IMR-90 (cell line): ENCODE measurements at regions not wholly inside any gene's neighbourhood (a gene's known extent, or its start where the extent isn't known, plus 50 kb on each side); places are given as distances from the start of the nearest gene placed in this dataset.

ENCODE experiments used
- ATAC-seq: fragments of 200-7000 bp; cut with Tn5 transposase; 2 replicates; pipeline ENCODE4 v1.9.1; 2020; ENCODE audit warnings: low read depth, mild to moderate bottlenecking, moderate library complexity
- BruUV-seq: library from RNA; stranded (reverse); fragments of 400-500 nt; replicated peaks from 2 replicates; lab custom pipeline; 2021; lab: Mats Ljungman, UMichigan
- CTCF ChIA-PET: fragments of 300-600 bp; formaldehyde crosslinking; extraction: SDS; loops from one replicate; lab custom pipeline; 2021; ENCODE audit warnings: antibody characterized with exemption; lab: Yijun Ruan, JAX
- POLR2A ChIA-PET: fragments of 300-600 bp; sonication (Branson Sonifier 250); formaldehyde crosslinking; loops from one replicate; lab custom pipeline; 2022; ENCODE audit warnings: antibody characterized with exemption; ENCODE audit not compliant: unreplicated experiment; lab: Charles Lee
- DNase-seq: peaks from one replicate; pipeline ENCODE4 v3.0.0; 2013
- H2AFZ ChIP-seq: replicated peaks from 2 replicates; pipeline ENCODE3; 2013; ENCODE audit warnings: low read length, mild to moderate bottlenecking; ENCODE audit not compliant: poor library complexity
- H2AK5ac ChIP-seq: 2 replicates; pipeline ENCODE4 v1.6.1; 2013; ENCODE audit warnings: low read depth, low read length, inconsistent platforms
- H2AK9ac ChIP-seq: replicated peaks from 2 replicates; pipeline ENCODE3; 2013; ENCODE audit warnings: mild to moderate bottlenecking, low read depth, low read length, moderate library complexity; ENCODE audit not compliant: poor library complexity
- H2BK120ac ChIP-seq: 2 replicates; pipeline ENCODE4 v1.6.1; 2013; ENCODE audit warnings: low read depth, low read length, inconsistent platforms
- H2BK15ac ChIP-seq: 3 replicates; pipeline ENCODE4 v1.6.1; 2013; ENCODE audit warnings: low read depth, low read length, inconsistent platforms
- H2BK20ac ChIP-seq: 2 replicates; pipeline ENCODE4 v1.6.1; 2013; ENCODE audit warnings: low read depth, mild to moderate bottlenecking, inconsistent platforms, low read length, moderate library complexity
- H2BK5ac ChIP-seq: 2 replicates; pipeline ENCODE4 v1.6.1; 2013; ENCODE audit warnings: mild to moderate bottlenecking, low read depth, low read length, inconsistent platforms; ENCODE audit not compliant: poor library complexity, severe bottlenecking
- H3K14ac ChIP-seq: replicated peaks from 2 replicates; pipeline ENCODE4 v1.6.1; 2013; ENCODE audit warnings: low read depth, low read length, inconsistent platforms
- H3K18ac ChIP-seq: 2 replicates; pipeline ENCODE4 v1.6.1; 2013; ENCODE audit warnings: low read depth, low read length, control low read depth
- H3K23ac ChIP-seq: 2 replicates; pipeline ENCODE4 v1.6.1; 2013; ENCODE audit warnings: low read depth, low read length, inconsistent platforms
- H3K27ac ChIP-seq: 2 replicates; pipeline ENCODE4 v1.5.1; 2013; ENCODE audit warnings: mild to moderate bottlenecking, control low read depth, low read length; ENCODE audit not compliant: insufficient read depth
- H3K27me3 ChIP-seq: 2 replicates; pipeline ENCODE4 v1.6.1; 2013; ENCODE audit warnings: low read length; ENCODE audit not compliant: control insufficient read depth, insufficient read depth
- H3K36me3 ChIP-seq: 2 replicates; pipeline ENCODE4 v1.6.1; 2013; ENCODE audit warnings: low read length, mixed read lengths; ENCODE audit not compliant: control insufficient read depth, insufficient read depth
- H3K4ac ChIP-seq: 2 replicates; pipeline ENCODE4 v1.6.1; 2013; ENCODE audit warnings: low read depth, low read length, inconsistent platforms
- H3K4me1 ChIP-seq: 2 replicates; pipeline ENCODE4 v1.6.1; 2013; ENCODE audit warnings: low read length, mixed read lengths; ENCODE audit not compliant: control insufficient read depth, insufficient read depth
- H3K4me2 ChIP-seq: 2 replicates; pipeline ENCODE4 v1.6.1; 2013; ENCODE audit warnings: low read depth, mild to moderate bottlenecking, control low read depth, low read length, moderate library complexity
- H3K4me3 ChIP-seq: 2 replicates; pipeline ENCODE4 v1.5.1; 2013; ENCODE audit warnings: low read depth, mild to moderate bottlenecking, control low read depth, low read length, moderate library complexity; ENCODE audit not compliant: insufficient read depth
- H3K56ac ChIP-seq: 2 replicates; pipeline ENCODE4 v1.6.1; 2013; ENCODE audit warnings: low read length, inconsistent platforms; ENCODE audit not compliant: insufficient read depth; ENCODE audit errors: extremely low read depth
- H3K79me1 ChIP-seq, 2 experiments: 2 replicates each; pipeline ENCODE4 v1.6.1; 2013; ENCODE audit warnings: low read length in 2 of 2, inconsistent platforms in 1 of 2, low read depth in 1 of 2
- H3K9ac ChIP-seq: 2 replicates; pipeline ENCODE4 v1.6.1; 2013; ENCODE audit warnings: low read depth, low read length, control low read depth
- H3K9me1 ChIP-seq: 2 replicates; pipeline ENCODE4 v1.6.1; 2013; ENCODE audit warnings: low read length, inconsistent platforms; ENCODE audit not compliant: insufficient read depth
- H3K9me3 ChIP-seq: 2 replicates; pipeline ENCODE4 v1.6.1; 2013; ENCODE audit warnings: low read length; ENCODE audit not compliant: control insufficient read depth, insufficient read depth
- H4K20me1 ChIP-seq: 2 replicates; pipeline ENCODE4 v1.6.1; 2013; ENCODE audit warnings: low read length, inconsistent platforms; ENCODE audit not compliant: insufficient read depth
- H4K5ac ChIP-seq: 2 replicates; pipeline ENCODE4 v1.6.1; 2013; ENCODE audit warnings: mild to moderate bottlenecking, low read depth, low read length, control low read depth
- H4K8ac ChIP-seq, 2 experiments: 2 replicates each; pipeline ENCODE4 v1.6.1; 2013; ENCODE audit warnings: low read depth in 2 of 2, low read length in 2 of 2, control low read depth in 1 of 2, inconsistent platforms in 1 of 2
- H4K91ac ChIP-seq: 2 replicates; pipeline ENCODE4 v1.6.1; 2013; ENCODE audit warnings: low read depth, low read length, inconsistent platforms; ENCODE audit not compliant: insufficient read depth
- BHLHE40 ChIP-seq: fragments of 150-350 bp; IDR thresholded peaks from 2 replicates; pipeline ENCODE4 v1.6.1; 2016; ENCODE audit warnings: mild to moderate bottlenecking, low read depth, low read length
- ELK1 ChIP-seq: fragments of 150-350 bp; IDR thresholded peaks from 2 replicates; pipeline ENCODE4 v1.6.1; 2016; ENCODE audit warnings: low read depth, mild to moderate bottlenecking, low read length, moderate library complexity, borderline replicate concordance
- NFE2L2 ChIP-seq: fragments of 150-350 bp; IDR thresholded peaks from 2 replicates; pipeline ENCODE4 v1.6.1; 2016; ENCODE audit warnings: low read depth, mild to moderate bottlenecking, low read length
- RCOR1 ChIP-seq: IDR thresholded peaks from 2 replicates; pipeline ENCODE4 v1.6.1; 2012; ENCODE audit warnings: mild to moderate bottlenecking, low read length, improper control_type of control experiment; ENCODE audit not compliant: insufficient replicate concordance
- RFX5 ChIP-seq: IDR thresholded peaks from 2 replicates; pipeline ENCODE4 v1.8.0; 2012; ENCODE audit warnings: low read depth, mild to moderate bottlenecking, low read length, moderate library complexity
- USF2 ChIP-seq: fragments of 150-350 bp; IDR thresholded peaks from 2 replicates; pipeline ENCODE4 v1.6.1; 2017; ENCODE audit warnings: mild to moderate bottlenecking, antibody characterized with exemption, low read length, low read depth
- WGBS, 2 experiments: methylation state at CpG; one replicate each; pipeline versions ENCODE4 v1.1.5 to v1.1.7; 2013; ENCODE audit warnings: missing lambda C conversion rate in 2 of 2; ENCODE audit not compliant: insufficient read length in 1 of 2; ENCODE audit errors: extremely low coverage in 2 of 2; 5-methylcytosine and 5-hydroxymethylcytosine counted together
- dilution Hi-C: fragments of 300-500 bp; cut with HindIII; formaldehyde crosslinking; loops from one replicate; pipeline ENCODE4 v1.14.3; 2018; ENCODE audit warnings: low sequenced_read_pairs; ENCODE audit not compliant: unreplicated experiment
- in situ Hi-C: fragments of 300-500 bp; cut with MboI; formaldehyde crosslinking; loops from 3 replicates; pipeline ENCODE4 v1.14.3; 2019; ENCODE audit warnings: low sequenced_read_pairs, inconsistent platforms, mixed read lengths
- intact Hi-C: fragments of 100-400 bp; cut with micrococcal nuclease; formaldehyde crosslinking; loops from 2 replicates; pipeline ENCODE4 v1.10.0; 2022

GRCh38 chr2:139967665-139968064, 1187.5 kb upstream of the NXPH2 start:
- Histone ChIP-seq H3K9me3 (peaks cover 22% of the 10 kb centered on the region), H4K91ac (no peak overlapping the region), H4K20me1 (no peaks in the 10 kb centered on the region), H3K4me2 (no peak overlapping the region), H2BK20ac (no peak overlapping the region), H2AFZ (no peak overlapping the region), H3K4me1 (no peaks in the 10 kb centered on the region), H3K56ac (no peak overlapping the region), H2AK5ac (no peak overlapping the region), H3K79me1 (no peaks in the 10 kb centered on the region), H2BK5ac (no peak overlapping the region), H2BK120ac (no peak overlapping the region), H4K8ac (no peak overlapping the region), H3K4me3 (no peak overlapping the region), H3K9ac (no peak overlapping the region), H3K27me3 (no peaks in the 10 kb centered on the region), H3K18ac (no peak overlapping the region), H3K27ac (no peak overlapping the region), H3K9me1 (no peaks in the 10 kb centered on the region), H3K36me3 (no peaks in the 10 kb centered on the region), H4K5ac (no peak overlapping the region), H2BK15ac (no peak overlapping the region), H3K23ac (no peak overlapping the region), H3K14ac (no peak overlapping the region), H3K4ac (no peak overlapping the region), H2AK9ac (no peak overlapping the region)
- intact Hi-C loops = no loop called here
- dilution Hi-C loops = no loop called here
- no CpG with 5 or more reads among the region's 1 CpG for WGBS, 2 experiments
- ChIA-PET CTCF (no interaction called here), POLR2A (no interaction called here)
- BruUV-seq = no TSS peak
- ATAC-seq = no peak
- TF ChIP-seq USF2 (no peak), BHLHE40 (no peak), ELK1 (no peak), RFX5 (no peak), RCOR1 (no peak), NFE2L2 (no peak)
- in situ Hi-C loops = no loop called here
- DNase-seq = no peak
